ENCODE measurements at regions not wholly inside any gene's neighbourhood (a gene's known extent, or its start where the extent isn't known, plus 50 kb on each side); places are given as distances from the start of the nearest gene placed in this dataset.

- no peaks in the 10 kb centered on the region for H3K4me1 ChIP-seq (ENCODE audit: control insufficient read depth, insufficient read depth, low read length)
- no peaks in the 10 kb centered on the region; the same call in 1 of the 2 replicates for H3K9me3 ChIP-seq (ENCODE audit: control insufficient read depth, insufficient read depth, low read depth, low read length)
- H3K27me3 ChIP-seq (ENCODE audit: control insufficient read depth, insufficient read depth, low read length), result no peaks in the 10 kb centered on the region
- H3K9ac ChIP-seq (ENCODE audit: low read length), result no peak overlapping the region
- no peaks in the 10 kb centered on the region for H3K36me3 ChIP-seq (ENCODE audit: control insufficient read depth, insufficient read depth, low read length)
- H3K4me3 ChIP-seq (ENCODE audit: low read depth, low read length), result no peak overlapping the region
- H3K27ac ChIP-seq (ENCODE audit: low read depth, low read length), result no peak overlapping the region
Measured at GRCh38 chr13:58247080-58247479, 615.5 kb downstream of the PCDH17 start.

- no peaks in the 10 kb centered on the region for H3K36me3 ChIP-seq (ENCODE audit: control insufficient read depth, insufficient read depth, low read length)
- no peak overlapping the region for H3K9ac ChIP-seq (ENCODE audit: low read length)
Measured at GRCh38 chr13:58254943-58255342, 623.4 kb downstream of the PCDH17 start.

GRCh38 chr13:58266271-58266670, 634.7 kb downstream of the PCDH17 start:
- Histone ChIP-seq H3K27me3 (ENCODE audit: control insufficient read depth, insufficient read depth, low read length) (no peaks in the 10 kb centered on the region), H3K36me3 (ENCODE audit: control insufficient read depth, insufficient read depth, low read length) (no peaks in the 10 kb centered on the region), H3K4me3 (ENCODE audit: low read depth, low read length) (no peak overlapping the region), H3K4me1 (ENCODE audit: control insufficient read depth, insufficient read depth, low read length) (no peaks in the 10 kb centered on the region), H3K9ac (ENCODE audit: low read length) (no peak overlapping the region), H3K27ac (ENCODE audit: low read depth, low read length) (no peak overlapping the region), H3K9me3 (ENCODE audit: control insufficient read depth, insufficient read depth, low read depth, low read length) (no peaks in the 10 kb centered on the region)

More at GRCh38 chr13:58254943-58255342, 623.4 kb downstream of the PCDH17 start:
- H3K27me3 ChIP-seq (ENCODE audit: control insufficient read depth, insufficient read depth, low read length), result no peaks in the 10 kb centered on the region
- no peak overlapping the region for H3K27ac ChIP-seq (ENCODE audit: low read depth, low read length)
- peaks cover 12% of the 10 kb centered on the region; the same call in 1 of the 2 replicates for H3K4me1 ChIP-seq (ENCODE audit: control insufficient read depth, insufficient read depth, low read length)
- no peak overlapping the region for H3K4me3 ChIP-seq (ENCODE audit: low read depth, low read length)
- H3K9me3 ChIP-seq (ENCODE audit: control insufficient read depth, insufficient read depth, low read depth, low read length), result no peaks in the 10 kb centered on the region

- H3K27ac ChIP-seq (ENCODE audit: low read depth, low read length), result no peak overlapping the region
- no peak overlapping the region for H3K4me3 ChIP-seq (ENCODE audit: low read depth, low read length)
- no peak overlapping the region for H3K9ac ChIP-seq (ENCODE audit: low read length)
- H3K4me1 ChIP-seq (ENCODE audit: control insufficient read depth, insufficient read depth, low read length), result no peaks in the 10 kb centered on the region
- no peaks in the 10 kb centered on the region for H3K27me3 ChIP-seq (ENCODE audit: control insufficient read depth, insufficient read depth, low read length)
- H3K9me3 ChIP-seq (ENCODE audit: control insufficient read depth, insufficient read depth, low read depth, low read length), result no peaks in the 10 kb centered on the region
- H3K36me3 ChIP-seq (ENCODE audit: control insufficient read depth, insufficient read depth, low read length), result no peaks in the 10 kb centered on the region
Measured at GRCh38 chr13:58298556-58299135, 667.1 kb downstream of the PCDH17 start.

- no peak overlapping the region for H3K4me3 ChIP-seq (ENCODE audit: low read depth, low read length)
Measured at GRCh38 chr13:58300224-58300623, 668.7 kb downstream of the PCDH17 start.

GRCh38 chr13:58300974-58301681, 669.6 kb downstream of the PCDH17 start:
- Histone ChIP-seq H3K27me3 (ENCODE audit: control insufficient read depth, insufficient read depth, low read length) (no peaks in the 10 kb centered on the region), H3K9ac (ENCODE audit: low read length) (no peak overlapping the region), H3K27ac (ENCODE audit: low read depth, low read length) (no peak overlapping the region), H3K9me3 (ENCODE audit: control insufficient read depth, insufficient read depth, low read depth, low read length) (no peaks in the 10 kb centered on the region), H3K4me1 (ENCODE audit: control insufficient read depth, insufficient read depth, low read length) (no peaks in the 10 kb centered on the region), H3K4me3 (ENCODE audit: low read depth, low read length) (no peak overlapping the region), H3K36me3 (ENCODE audit: control insufficient read depth, insufficient read depth, low read length) (no peaks in the 10 kb centered on the region)

More at GRCh38 chr13:58300224-58300623, 668.7 kb downstream of the PCDH17 start:
- no peak overlapping the region for H3K9ac ChIP-seq (ENCODE audit: low read length)
- no peaks in the 10 kb centered on the region for H3K9me3 ChIP-seq (ENCODE audit: control insufficient read depth, insufficient read depth, low read depth, low read length)
- no peaks in the 10 kb centered on the region for H3K4me1 ChIP-seq (ENCODE audit: control insufficient read depth, insufficient read depth, low read length)
- no peaks in the 10 kb centered on the region for H3K27me3 ChIP-seq (ENCODE audit: control insufficient read depth, insufficient read depth, low read length)
- H3K27ac ChIP-seq (ENCODE audit: low read depth, low read length), result no peak overlapping the region
- H3K36me3 ChIP-seq (ENCODE audit: control insufficient read depth, insufficient read depth, low read length), result no peaks in the 10 kb centered on the region

GRCh38 chr13:58302349-58302748, 670.8 kb downstream of the PCDH17 start:
- H3K9me3 ChIP-seq (ENCODE audit: control insufficient read depth, insufficient read depth, low read depth, low read length), result no peaks in the 10 kb centered on the region
- no peak overlapping the region for H3K9ac ChIP-seq (ENCODE audit: low read length)
- no peaks in the 10 kb centered on the region for H3K36me3 ChIP-seq (ENCODE audit: control insufficient read depth, insufficient read depth, low read length)
- no peaks in the 10 kb centered on the region; the same call in 1 of the 2 replicates for H3K4me1 ChIP-seq (ENCODE audit: control insufficient read depth, insufficient read depth, low read length)
- H3K4me3 ChIP-seq (ENCODE audit: low read depth, low read length), result no peak overlapping the region
- no peaks in the 10 kb centered on the region for H3K27me3 ChIP-seq (ENCODE audit: control insufficient read depth, insufficient read depth, low read length)
- H3K27ac ChIP-seq (ENCODE audit: low read depth, low read length), result no peak overlapping the region

- Histone ChIP-seq H3K9me3 (ENCODE audit: control insufficient read depth, insufficient read depth, low read depth, low read length) (no peaks in the 10 kb centered on the region), H3K36me3 (ENCODE audit: control insufficient read depth, insufficient read depth, low read length) (no peaks in the 10 kb centered on the region), H3K9ac (ENCODE audit: low read length) (no peak overlapping the region), H3K27ac (ENCODE audit: low read depth, low read length) (no peak overlapping the region), H3K4me1 (ENCODE audit: control insufficient read depth, insufficient read depth, low read length) (peaks cover 3% of the 10 kb centered on the region; the same call in 1 of the 2 replicates), H3K27me3 (ENCODE audit: control insufficient read depth, insufficient read depth, low read length) (no peaks in the 10 kb centered on the region), H3K4me3 (ENCODE audit: low read depth, low read length) (no peak overlapping the region)
Measured at GRCh38 chr13:58306062-58306461, 674.5 kb downstream of the PCDH17 start.

GRCh38 chr13:58313219-58313618, 681.7 kb downstream of the PCDH17 start:
- H3K36me3 ChIP-seq (ENCODE audit: control insufficient read depth, insufficient read depth, low read length), result no peaks in the 10 kb centered on the region
- H3K4me1 ChIP-seq (ENCODE audit: control insufficient read depth, insufficient read depth, low read length), result no peaks in the 10 kb centered on the region
- no peak overlapping the region for H3K4me3 ChIP-seq (ENCODE audit: low read depth, low read length)
- H3K9me3 ChIP-seq (ENCODE audit: control insufficient read depth, insufficient read depth, low read depth, low read length), result 0 out of 2 replicates have a peak, but pooled peaks cover under 1% of the 10 kb centered on the region
- H3K9ac ChIP-seq (ENCODE audit: low read length), result no peak overlapping the region
- no peak overlapping the region for H3K27ac ChIP-seq (ENCODE audit: low read depth, low read length)
- no peaks in the 10 kb centered on the region for H3K27me3 ChIP-seq (ENCODE audit: control insufficient read depth, insufficient read depth, low read length)

- Histone ChIP-seq H3K4me3 (ENCODE audit: low read depth, low read length) (no peak overlapping the region), H3K9me3 (ENCODE audit: control insufficient read depth, insufficient read depth, low read depth, low read length) (0 out of 2 replicates have a peak, but pooled peaks cover 3% of the 10 kb centered on the region), H3K27me3 (ENCODE audit: control insufficient read depth, insufficient read depth, low read length) (no peaks in the 10 kb centered on the region), H3K36me3 (ENCODE audit: control insufficient read depth, insufficient read depth, low read length) (no peaks in the 10 kb centered on the region), H3K27ac (ENCODE audit: low read depth, low read length) (no peak overlapping the region), H3K9ac (ENCODE audit: low read length) (no peak overlapping the region), H3K4me1 (ENCODE audit: control insufficient read depth, insufficient read depth, low read length) (no peaks in the 10 kb centered on the region)
Measured at GRCh38 chr13:58318495-58319167, 687.1 kb downstream of the PCDH17 start.

GRCh38 chr13:58324161-58324560, 692.6 kb downstream of the PCDH17 start:
- Histone ChIP-seq H3K9me3 (ENCODE audit: control insufficient read depth, insufficient read depth, low read depth, low read length) (no peaks in the 10 kb centered on the region), H3K36me3 (ENCODE audit: control insufficient read depth, insufficient read depth, low read length) (no peaks in the 10 kb centered on the region), H3K27ac (ENCODE audit: low read depth, low read length) (no peak overlapping the region), H3K27me3 (ENCODE audit: control insufficient read depth, insufficient read depth, low read length) (no peaks in the 10 kb centered on the region), H3K4me1 (ENCODE audit: control insufficient read depth, insufficient read depth, low read length) (no peaks in the 10 kb centered on the region), H3K9ac (ENCODE audit: low read length) (no peak overlapping the region), H3K4me3 (ENCODE audit: low read depth, low read length) (no peak overlapping the region)
